ENCODE measurements at regions not wholly inside any gene's neighbourhood (a gene's known extent, or its start where the extent isn't known, plus 50 kb on each side); places are given as distances from the start of the nearest gene placed in this dataset.

DNA sequence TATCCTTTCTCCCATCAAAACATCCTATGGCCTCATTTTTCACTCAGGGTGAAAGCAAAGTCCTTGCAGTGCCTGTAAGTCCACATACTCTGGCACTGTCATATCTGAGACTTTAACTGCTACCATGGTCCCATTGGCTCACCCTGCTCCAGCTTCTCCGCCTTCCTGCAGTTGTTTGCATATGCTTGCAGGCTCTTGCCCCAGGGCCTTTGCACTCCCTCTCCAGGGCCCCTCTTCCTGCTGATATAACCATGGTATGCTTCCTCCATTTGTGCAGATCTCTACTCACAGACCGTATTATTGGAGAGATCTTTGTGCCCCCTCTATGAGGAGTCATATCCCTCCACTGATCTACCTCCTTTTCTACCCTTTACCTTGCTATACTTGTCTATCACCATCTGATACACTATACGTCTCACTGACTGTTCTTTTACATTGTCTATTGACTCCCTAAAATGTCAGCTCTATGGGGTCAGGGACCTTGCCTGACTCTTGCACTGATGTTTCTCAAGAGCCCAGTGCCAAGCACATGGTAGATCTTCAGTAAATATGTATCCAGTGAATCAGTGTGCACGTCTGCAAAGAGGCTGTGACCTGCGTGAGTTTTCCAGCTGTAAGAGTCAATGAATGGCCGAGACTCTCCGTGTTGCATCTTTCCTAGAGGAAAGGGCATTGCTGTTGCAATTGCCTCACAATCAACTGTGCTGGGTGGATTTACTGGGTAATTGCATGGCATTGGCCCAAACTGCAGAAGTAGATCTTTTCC lies 81.7 kb upstream of the CPEB4 start:
- POLR2A ChIA-PET: no interaction called here
- DNase-seq (ENCODE audit: extremely low read depth in 1 of 4, low spot score in 3 of 4) (no peak), ATAC-seq (no peak), FAIRE-seq (no peak)
- Histone ChIP-seq H3K27me3 (ENCODE audit: control insufficient read depth in 2 of 2, insufficient read depth in 2 of 2, low read length in 2 of 2) (no peaks in the 10 kb centered on the region), H2AFZ (ENCODE audit: low read depth, low read length) (no peak overlapping the region), H3K36me3 (ENCODE audit: control insufficient read depth, insufficient read depth, low read length) (no peaks in the 10 kb centered on the region), H3K27ac (ENCODE audit: extremely low read depth, low read depth, low read length) (no peak overlapping the region), H3K4me3 (no peak overlapping the region), H3K4me2 (ENCODE audit: insufficient read depth, low read length) (no peak overlapping the region), H3K9me1 (ENCODE audit: control insufficient read depth, insufficient read depth, low read length) (no peaks in the 10 kb centered on the region), H3K9ac (ENCODE audit: insufficient read depth in 1 of 2, low read depth in 2 of 2, low read length in 2 of 2) (peak overlapping the region in 1 of 2 experiments; percentile 21; a peak in 1 of 4 replicates), H4K20me1 (replicated peaks; ENCODE audit: control insufficient read depth, insufficient read depth, low read length) (no peaks in the 10 kb centered on the region), H3K4me1 (replicated peaks in 1 of 2; ENCODE audit: control insufficient read depth in 2 of 2, insufficient read depth in 2 of 2, low read length in 2 of 2) (peaks cover 15 to 19% of the 10 kb centered on the region in 2 experiments), H3K9me3 (replicated peaks; ENCODE audit: control insufficient read depth, insufficient read depth, low read depth, low read length) (peaks cover 5% of the 10 kb centered on the region; the same call in 1 of the 2 replicates), H3K79me2 (ENCODE audit: control insufficient read depth, insufficient read depth, low read length) (no peaks in the 10 kb centered on the region)
- in situ Hi-C loops (cut with MboI): no loop called here
- 62% methylated on average over 7 of the region's 7 CpGs for WGBS (ENCODE audit: insufficient coverage, low coverage, missing lambda C conversion rate)
- intact Hi-C loops (cut with micrococcal nuclease): no loop called here
- CTCF ChIA-PET (ENCODE audit: low intra/inter-chr PET ratio): no interaction called here
- TF ChIP-seq JUND (IDR thresholded peaks at IDR 0.05; ENCODE audit: borderline replicate concordance, low read depth, low read length) (no peak), JUND (tag; IDR thresholded peaks at IDR 0.05; ENCODE audit: borderline replicate concordance, low read depth, low read length) (no peak), EWSR1 (IDR thresholded peaks at IDR 0.05; ENCODE audit: borderline replicate concordance, low read depth, partially characterized antibody) (no peak), TARDBP (IDR thresholded peaks at IDR 0.05) (no peak), SMAD3 (CRISPR knock-in tag; conservative IDR thresholded peaks at IDR 0.05) (no peak), GATAD2A (IDR thresholded peaks at IDR 0.05) (no peak), RBM39 (optimal IDR thresholded peaks at IDR 0.05; ENCODE audit: low read depth, low read length) (no peak), ZFP36 (IDR thresholded peaks at IDR 0.05; ENCODE audit: low read depth, low read length, partially characterized antibody) (no peak), SP2 (IDR thresholded peaks at IDR 0.05; ENCODE audit: extremely low read depth, low read depth, low read length, poor library complexity, severe bottlenecking) (no peak), ZNF316 (IDR thresholded peaks at IDR 0.05) (no peak), HIVEP1 (CRISPR knock-in tag; IDR thresholded peaks at IDR 0.05) (no peak)
- TF ChIP-seq, protein P1, sequence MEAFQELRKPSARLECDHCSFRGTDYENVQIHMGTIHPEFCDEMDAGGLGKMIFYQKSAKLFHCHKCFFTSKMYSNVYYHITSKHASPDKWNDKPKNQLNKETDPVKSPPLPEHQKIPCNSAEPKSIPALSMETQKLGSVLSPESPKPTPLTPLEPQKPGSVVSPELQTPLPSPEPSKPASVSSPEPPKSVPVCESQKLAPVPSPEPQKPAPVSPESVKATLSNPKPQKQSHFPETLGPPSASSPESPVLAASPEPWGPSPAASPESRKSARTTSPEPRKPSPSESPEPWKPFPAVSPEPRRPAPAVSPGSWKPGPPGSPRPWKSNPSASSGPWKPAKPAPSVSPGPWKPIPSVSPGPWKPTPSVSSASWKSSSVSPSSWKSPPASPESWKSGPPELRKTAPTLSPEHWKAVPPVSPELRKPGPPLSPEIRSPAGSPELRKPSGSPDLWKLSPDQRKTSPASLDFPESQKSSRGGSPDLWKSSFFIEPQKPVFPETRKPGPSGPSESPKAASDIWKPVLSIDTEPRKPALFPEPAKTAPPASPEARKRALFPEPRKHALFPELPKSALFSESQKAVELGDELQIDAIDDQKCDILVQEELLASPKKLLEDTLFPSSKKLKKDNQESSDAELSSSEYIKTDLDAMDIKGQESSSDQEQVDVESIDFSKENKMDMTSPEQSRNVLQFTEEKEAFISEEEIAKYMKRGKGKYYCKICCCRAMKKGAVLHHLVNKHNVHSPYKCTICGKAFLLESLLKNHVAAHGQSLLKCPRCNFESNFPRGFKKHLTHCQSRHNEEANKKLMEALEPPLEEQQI (IDR thresholded peaks at IDR 0.05): no peak
- TF ChIP-seq, protein P2, sequence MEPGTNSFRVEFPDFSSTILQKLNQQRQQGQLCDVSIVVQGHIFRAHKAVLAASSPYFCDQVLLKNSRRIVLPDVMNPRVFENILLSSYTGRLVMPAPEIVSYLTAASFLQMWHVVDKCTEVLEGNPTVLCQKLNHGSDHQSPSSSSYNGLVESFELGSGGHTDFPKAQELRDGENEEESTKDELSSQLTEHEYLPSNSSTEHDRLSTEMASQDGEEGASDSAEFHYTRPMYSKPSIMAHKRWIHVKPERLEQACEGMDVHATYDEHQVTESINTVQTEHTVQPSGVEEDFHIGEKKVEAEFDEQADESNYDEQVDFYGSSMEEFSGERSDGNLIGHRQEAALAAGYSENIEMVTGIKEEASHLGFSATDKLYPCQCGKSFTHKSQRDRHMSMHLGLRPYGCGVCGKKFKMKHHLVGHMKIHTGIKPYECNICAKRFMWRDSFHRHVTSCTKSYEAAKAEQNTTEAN (CRISPR knock-in tag; IDR thresholded peaks at IDR 0.05): no peak
- TF ChIP-seq, protein P3, sequence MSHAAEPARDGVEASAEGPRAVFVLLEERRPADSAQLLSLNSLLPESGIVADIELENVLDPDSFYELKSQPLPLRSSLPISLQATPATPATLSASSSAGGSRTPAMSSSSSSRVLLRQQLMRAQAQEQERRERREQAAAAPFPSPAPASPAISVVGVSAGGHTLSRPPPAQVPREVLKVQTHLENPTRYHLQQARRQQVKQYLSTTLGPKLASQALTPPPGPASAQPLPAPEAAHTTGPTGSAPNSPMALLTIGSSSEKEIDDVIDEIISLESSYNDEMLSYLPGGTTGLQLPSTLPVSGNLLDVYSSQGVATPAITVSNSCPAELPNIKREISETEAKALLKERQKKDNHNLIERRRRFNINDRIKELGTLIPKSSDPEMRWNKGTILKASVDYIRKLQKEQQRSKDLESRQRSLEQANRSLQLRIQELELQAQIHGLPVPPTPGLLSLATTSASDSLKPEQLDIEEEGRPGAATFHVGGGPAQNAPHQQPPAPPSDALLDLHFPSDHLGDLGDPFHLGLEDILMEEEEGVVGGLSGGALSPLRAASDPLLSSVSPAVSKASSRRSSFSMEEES (CRISPR knock-in tag; IDR thresholded peaks at IDR 0.05): no peak
- TF ChIP-seq, protein P4, sequence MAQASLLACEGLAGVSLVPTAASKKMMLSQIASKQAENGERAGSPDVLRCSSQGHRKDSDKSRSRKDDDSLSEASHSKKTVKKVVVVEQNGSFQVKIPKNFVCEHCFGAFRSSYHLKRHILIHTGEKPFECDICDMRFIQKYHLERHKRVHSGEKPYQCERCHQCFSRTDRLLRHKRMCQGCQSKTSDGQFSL (CRISPR knock-in tag; IDR thresholded peaks at IDR 0.05): no peak
- TF ChIP-seq, protein P4 (tag; IDR thresholded peaks at IDR 0.05): no peak
- BruUV-seq (replicated peaks): no TSS peak

All from K562 (cell line).